K562 (cell line): ENCODE measurements at regions not wholly inside any gene's neighbourhood (a gene's known extent, or its start where the extent isn't known, plus 50 kb on each side); places are given as distances from the start of the nearest gene placed in this dataset.

ENCODE experiments used
- BCL6 ChIP-seq: fragments of 250-450 bp; sonication (Bioruptor Pico); IDR thresholded peaks from 2 replicates; pipeline ENCODE4 v1.4.0; 2020
- BRCA1 ChIP-seq, 2 experiments: fragments of 450-650 bp in 1 of 2; sonication (generic) in 1 of 2; formaldehyde crosslinking in 1 of 2; IDR thresholded peaks; 2 replicates each; pipeline versions ENCODE4 v1.5.0 to v1.6.1; 2017 to 2020; ENCODE audit warnings: mild to moderate bottlenecking in 1 of 2, missing genetic modification reagents in 1 of 2
- C11orf30 ChIP-seq: fragments of 450-650 bp; IDR thresholded peaks from 2 replicates; pipeline ENCODE4 v1.6.1; 2016; ENCODE audit warnings: low read depth, mild to moderate bottlenecking
- DPF2 ChIP-seq: fragments of 450-650 bp; IDR thresholded peaks from 2 replicates; pipeline ENCODE4 v1.6.1; 2016
- IRF1 ChIP-seq: sonication (generic); formaldehyde crosslinking; IDR thresholded peaks from 2 replicates; pipeline ENCODE4 v1.8.0; 2022; ENCODE audit warnings: missing genetic modification reagents, mild to moderate bottlenecking, borderline replicate concordance
- NCOR1 ChIP-seq: fragments of 450-650 bp; IDR thresholded peaks from 2 replicates; pipeline ENCODE4 v1.6.1; 2016; ENCODE audit warnings: mild to moderate bottlenecking, moderate library complexity
- NUFIP1 ChIP-seq: fragments of 450-650 bp; IDR thresholded peaks from 2 replicates; pipeline ENCODE4 v1.6.1; 2018; ENCODE audit not compliant: partially characterized antibody
- PRMT5 ChIP-seq: sonication (generic); formaldehyde crosslinking; IDR thresholded peaks from 2 replicates; pipeline ENCODE4 v1.5.0; 2020; ENCODE audit warnings: missing genetic modification reagents
- RBBP5 ChIP-seq: fragments of 200-600 bp; sonication (generic); IDR thresholded peaks from 2 replicates; pipeline ENCODE4 v1.6.1; 2012; ENCODE audit warnings: borderline replicate concordance, mild to moderate bottlenecking, low read length, control low read depth, inconsistent platforms; ENCODE audit not compliant: insufficient read depth, poor library complexity, severe bottlenecking
- REST ChIP-seq, 2 experiments: fragments of 450-650 bp; formaldehyde crosslinking in 1 of 2; IDR thresholded peaks; 2 replicates each; pipeline versions ENCODE4 v1.4.0 to v1.6.1; 2014 to 2020; ENCODE audit warnings: mild to moderate bottlenecking in 2 of 2, borderline replicate concordance in 1 of 2, low read depth in 1 of 2
- SAFB2 ChIP-seq: fragments of 200-400 bp; formaldehyde crosslinking; IDR thresholded peaks from 2 replicates; pipeline ENCODE4 v1.6.1; 2018; ENCODE audit warnings: borderline replicate concordance, low read length, low read depth, moderate library complexity; ENCODE audit not compliant: severe bottlenecking
- TBP ChIP-seq: optimal IDR thresholded peaks from 2 replicates; pipeline ENCODE3; 2011; ENCODE audit warnings: low read depth, low read length, improper control_type of control experiment
- ZBTB5 ChIP-seq: fragments of 450-650 bp; IDR thresholded peaks from 2 replicates; pipeline ENCODE4 v1.6.1; 2017; ENCODE audit warnings: antibody characterized with exemption
- ZNF124 ChIP-seq: sonication (generic); formaldehyde crosslinking; IDR thresholded peaks from 2 replicates; pipeline ENCODE4 v1.8.1; 2022; ENCODE audit warnings: missing genetic modification reagents
- ZNF212 ChIP-seq: fragments of 450-650 bp; formaldehyde crosslinking; IDR thresholded peaks from 2 replicates; pipeline ENCODE4 v1.4.0; 2020; ENCODE audit warnings: mild to moderate bottlenecking
- ZNF224 ChIP-seq: sonication (generic); formaldehyde crosslinking; IDR thresholded peaks from 2 replicates; pipeline ENCODE4 v1.8.0; 2022; ENCODE audit warnings: mild to moderate bottlenecking, missing genetic modification reagents
- ZNF655 ChIP-seq: fragments of 250-450 bp; sonication (Bioruptor Pico); IDR thresholded peaks from 2 replicates; pipeline ENCODE4 v1.5.0; 2021
- ZNF778 ChIP-seq: fragments of 450-650 bp; formaldehyde crosslinking; IDR thresholded peaks from 2 replicates; pipeline ENCODE4 v1.4.0; 2020; ENCODE audit warnings: mild to moderate bottlenecking, moderate library complexity

DNA sequence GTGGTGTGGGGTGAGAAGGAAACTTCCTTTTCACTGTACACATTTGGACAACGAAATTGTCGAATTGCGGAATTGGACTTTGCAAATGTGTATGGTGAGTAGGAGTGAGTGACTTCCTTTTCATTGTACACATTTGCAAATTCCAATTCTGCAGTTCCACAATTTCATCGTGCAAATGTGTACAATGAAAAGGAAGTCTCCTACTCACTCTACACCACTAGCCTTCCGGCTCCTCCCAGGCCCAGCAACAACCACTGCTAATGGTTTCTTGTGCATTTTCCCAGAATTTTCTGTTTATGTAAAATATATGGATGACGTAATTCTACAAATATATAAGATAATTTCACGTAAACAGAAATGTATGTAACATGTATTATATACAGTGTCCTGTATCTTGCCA, 118.5 kb downstream of the ARL4A start (continued):
- TF ChIP-seq NCOR1 (no peak), RBBP5 (no peak), ZNF224 (no peak), SAFB2 (no peak), NUFIP1 (no peak), DPF2 (0 out of 2 replicates have a peak, but pooled peaks have one; percentile 24), ZBTB5 (no peak), PRMT5 (CRISPR knock-in tag) (no peak), IRF1 (CRISPR knock-in tag) (no peak), ZNF655 (CRISPR knock-in tag) (no peak), BCL6 (CRISPR knock-in tag) (no peak), REST (IDR thresholded peaks at IDR 0.05; ENCODE audit: borderline replicate concordance) (no peak), REST (CRISPR knock-in tag; IDR thresholded peaks at IDR 0.05; ENCODE audit: low read depth) (no peak), ZNF124 (no peak), TBP (no peak), ZNF778 (CRISPR knock-in tag) (no peak), ZNF212 (CRISPR knock-in tag) (no peak), C11orf30 (0 out of 2 replicates have a peak, but pooled peaks have one; percentile 48), BRCA1 (IDR thresholded peaks at IDR 0.05) (no peak), BRCA1 (CRISPR knock-in tag; IDR thresholded peaks at IDR 0.05) (no peak)
